PC-9 (cell line): ENCODE measurements at regions not wholly inside any gene's neighbourhood (a gene's known extent, or its start where the extent isn't known, plus 50 kb on each side); places are given as distances from the start of the nearest gene placed in this dataset.

Experiments used
- EZH2 ChIP-seq: fragments of 200-600 bp; sonication (generic); IDR thresholded peaks from 2 replicates; pipeline ENCODE4 v1.8.0; 2017; ENCODE audit warnings: antibody characterized with exemption, low read depth
- TF ChIP-seq, protein P1 (sequence below): fragments of 200-600 bp; sonication (generic); conservative IDR thresholded peaks from 2 replicates; pipeline ENCODE4 v1.6.1; 2017; ENCODE audit warnings: mixed run types, antibody characterized with exemption, mild to moderate bottlenecking, moderate library complexity

DNA sequence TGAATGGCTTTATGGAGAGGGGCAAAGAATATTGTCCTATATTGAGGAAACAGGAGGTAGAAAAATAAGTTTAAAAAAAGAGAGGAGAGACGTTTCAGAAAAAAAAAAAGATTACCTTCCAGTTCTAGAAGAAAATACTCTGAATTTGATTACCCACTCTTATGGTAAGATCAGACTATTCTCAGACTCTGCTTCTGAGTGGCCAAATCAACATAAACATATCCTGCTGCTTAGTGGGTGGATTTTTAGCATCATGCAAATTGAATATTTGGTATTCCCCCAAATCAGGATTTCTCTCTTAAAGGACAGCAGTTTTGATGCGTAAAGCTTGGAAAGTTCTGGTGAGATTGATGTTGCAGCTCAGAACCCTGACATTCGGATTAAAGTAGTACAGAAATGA is 946.6 kb downstream of the TFAP2A start:
- TF ChIP-seq, protein P1, sequence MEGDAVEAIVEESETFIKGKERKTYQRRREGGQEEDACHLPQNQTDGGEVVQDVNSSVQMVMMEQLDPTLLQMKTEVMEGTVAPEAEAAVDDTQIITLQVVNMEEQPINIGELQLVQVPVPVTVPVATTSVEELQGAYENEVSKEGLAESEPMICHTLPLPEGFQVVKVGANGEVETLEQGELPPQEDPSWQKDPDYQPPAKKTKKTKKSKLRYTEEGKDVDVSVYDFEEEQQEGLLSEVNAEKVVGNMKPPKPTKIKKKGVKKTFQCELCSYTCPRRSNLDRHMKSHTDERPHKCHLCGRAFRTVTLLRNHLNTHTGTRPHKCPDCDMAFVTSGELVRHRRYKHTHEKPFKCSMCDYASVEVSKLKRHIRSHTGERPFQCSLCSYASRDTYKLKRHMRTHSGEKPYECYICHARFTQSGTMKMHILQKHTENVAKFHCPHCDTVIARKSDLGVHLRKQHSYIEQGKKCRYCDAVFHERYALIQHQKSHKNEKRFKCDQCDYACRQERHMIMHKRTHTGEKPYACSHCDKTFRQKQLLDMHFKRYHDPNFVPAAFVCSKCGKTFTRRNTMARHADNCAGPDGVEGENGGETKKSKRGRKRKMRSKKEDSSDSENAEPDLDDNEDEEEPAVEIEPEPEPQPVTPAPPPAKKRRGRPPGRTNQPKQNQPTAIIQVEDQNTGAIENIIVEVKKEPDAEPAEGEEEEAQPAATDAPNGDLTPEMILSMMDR, result no peak
- TF ChIP-seq EZH2, result no peak
